ENCODE measurements at regions not wholly inside any gene's neighbourhood (a gene's known extent, or its start where the extent isn't known, plus 50 kb on each side); places are given as distances from the start of the nearest gene placed in this dataset.

DNA sequence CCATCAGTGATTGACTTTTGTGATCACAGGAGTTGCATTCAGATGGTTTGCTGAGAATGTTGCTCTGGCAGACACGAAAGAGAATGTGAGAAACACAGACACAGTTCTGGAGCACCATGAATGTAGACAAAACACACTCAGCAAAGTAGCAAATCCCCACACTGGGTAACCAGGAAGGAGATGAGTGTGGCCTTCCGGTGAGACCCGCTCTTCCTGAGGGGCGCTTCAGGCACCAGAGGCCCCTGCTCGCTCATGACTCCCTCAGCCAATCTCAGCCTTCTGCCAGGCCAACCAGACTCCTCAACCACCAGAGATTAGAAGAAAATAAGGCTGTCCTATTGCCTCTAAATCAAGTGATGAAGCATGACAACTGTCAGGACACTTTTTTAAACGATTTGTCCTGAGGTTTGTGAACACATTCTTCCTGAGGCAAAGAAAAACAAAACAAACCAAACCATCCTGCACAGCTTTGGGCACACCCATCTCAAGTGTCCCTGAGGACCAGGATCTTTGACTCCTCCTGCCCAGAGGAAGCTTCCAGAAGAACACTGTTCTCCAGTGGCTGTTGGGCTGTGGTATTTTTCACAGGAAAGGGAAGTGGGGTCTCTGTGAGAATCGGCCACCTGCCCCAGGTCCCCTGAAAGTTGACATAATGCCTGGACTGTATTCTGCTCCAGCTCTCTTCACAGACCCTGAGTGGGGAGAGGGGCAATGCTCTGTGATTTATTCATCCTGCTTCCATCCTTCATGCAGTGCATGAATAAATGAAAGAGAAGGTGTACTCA is 152.8 kb downstream of the BCL11A start:
- no peak for DNase-seq

DNA sequence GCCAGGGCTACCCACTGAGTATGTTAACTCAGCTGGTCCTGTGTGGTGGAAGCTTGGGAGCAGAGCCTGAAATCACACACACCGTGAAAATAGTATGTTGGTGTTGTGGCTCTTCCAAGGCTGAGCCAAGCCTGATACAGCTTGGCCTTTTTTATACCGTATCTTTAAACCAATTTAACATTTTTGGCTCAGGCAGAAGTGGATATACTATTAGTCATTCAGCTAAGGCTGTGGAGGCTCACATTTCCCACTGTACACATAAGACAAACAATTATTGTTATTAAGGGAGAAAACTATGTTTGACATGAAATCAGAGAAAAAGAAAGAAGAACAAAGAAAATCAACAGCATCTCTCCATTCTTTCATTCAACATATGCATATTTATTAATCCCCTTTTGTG is 159.0 kb downstream of the BCL11A start:
- DNase-seq = no peak

DNA sequence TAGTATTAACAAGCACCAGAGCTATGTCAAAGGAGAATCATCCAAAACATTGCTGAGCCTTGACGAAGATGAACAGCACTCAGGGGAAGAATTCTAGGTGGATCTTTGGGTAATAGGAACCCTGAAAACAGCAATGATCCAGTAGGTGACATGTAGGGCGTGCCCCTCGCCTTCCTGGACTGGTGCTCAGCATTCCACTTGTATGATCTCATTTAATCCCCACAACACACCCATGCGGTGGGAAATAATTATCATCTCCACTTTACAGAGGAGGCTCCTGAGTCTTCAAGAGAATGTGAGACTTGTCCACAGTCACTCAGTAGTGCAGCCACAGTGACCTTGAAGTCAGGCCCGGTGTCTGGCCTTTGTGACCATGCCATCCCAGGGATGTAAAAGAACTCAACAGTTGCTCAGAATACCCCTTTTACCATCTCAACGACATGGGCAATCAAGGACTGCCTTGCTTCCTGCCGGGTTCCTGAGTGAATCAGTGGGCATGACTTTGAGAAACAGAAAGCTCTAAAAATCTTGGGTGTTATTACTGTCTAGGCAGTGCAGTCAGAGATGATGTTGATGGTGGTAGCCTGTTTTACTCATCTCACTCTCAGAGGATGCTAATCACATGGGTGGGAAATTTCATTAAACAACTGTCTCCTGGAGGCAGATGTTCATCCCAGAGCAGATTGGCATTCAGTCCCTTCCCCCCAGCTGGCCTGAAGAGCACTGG is 161.6 kb downstream of the BCL11A start:
- DNase-seq = no peak

DNA sequence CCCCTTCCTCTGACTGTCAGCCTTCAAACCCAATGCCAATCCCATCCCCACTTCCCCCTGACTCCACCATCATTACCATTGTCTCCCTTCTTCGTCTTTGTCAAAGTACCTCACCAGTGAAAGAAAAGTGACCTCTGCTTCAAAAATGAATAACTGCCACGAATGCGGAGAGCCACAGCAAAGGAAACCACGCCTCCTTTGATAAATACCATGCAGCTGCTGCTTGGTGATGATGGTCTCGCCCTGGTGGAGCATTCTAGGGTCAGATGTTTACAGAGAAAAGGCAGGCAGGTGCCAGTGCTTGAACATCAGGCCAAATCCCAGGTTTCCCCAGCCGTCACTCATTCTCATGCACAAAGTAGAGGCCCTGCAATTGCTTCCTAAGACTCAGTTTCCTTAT is 162.2 kb downstream of the BCL11A start:
- no peak for DNase-seq

DNA sequence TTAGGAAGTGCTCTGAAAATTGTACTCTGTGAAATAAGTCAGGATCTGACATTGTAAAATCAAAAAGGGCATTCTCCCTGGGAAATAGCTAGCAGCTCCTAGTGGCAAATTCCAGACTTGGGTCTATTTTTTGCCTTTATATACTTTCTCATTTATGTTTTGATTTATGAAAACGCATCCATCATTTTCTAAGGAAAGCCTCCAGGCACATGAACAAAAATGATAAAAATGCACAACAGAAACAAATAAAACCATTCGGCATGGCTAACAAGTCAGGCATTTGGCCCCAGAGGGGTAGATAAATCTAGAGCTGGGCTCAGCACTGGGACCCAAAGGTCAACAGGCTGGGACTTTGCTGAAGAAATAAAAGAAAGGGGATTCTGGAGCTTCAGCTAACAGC is 167.0 kb downstream of the BCL11A start:
- no peak for DNase-seq

DNA sequence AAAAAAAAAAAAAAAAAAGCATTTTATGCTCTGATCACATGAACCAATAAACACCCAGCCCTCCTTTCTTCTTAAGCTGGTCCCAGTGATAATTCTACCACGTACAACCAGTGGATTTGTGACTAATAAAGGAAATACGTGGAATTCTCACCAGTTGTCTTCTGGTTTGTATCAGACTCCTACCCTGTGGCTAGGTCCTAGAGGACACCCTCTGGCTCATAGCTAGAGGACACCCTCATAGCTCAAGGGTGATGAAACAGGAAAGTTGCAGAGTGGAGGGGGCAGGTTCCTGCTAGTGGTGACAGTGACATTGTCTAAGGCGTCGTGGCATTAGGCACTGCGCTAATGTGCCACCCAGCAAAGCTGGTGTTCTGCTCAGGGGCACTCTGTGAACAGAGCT is 167.8 kb downstream of the BCL11A start:
- DNase-seq = no peak

DNA sequence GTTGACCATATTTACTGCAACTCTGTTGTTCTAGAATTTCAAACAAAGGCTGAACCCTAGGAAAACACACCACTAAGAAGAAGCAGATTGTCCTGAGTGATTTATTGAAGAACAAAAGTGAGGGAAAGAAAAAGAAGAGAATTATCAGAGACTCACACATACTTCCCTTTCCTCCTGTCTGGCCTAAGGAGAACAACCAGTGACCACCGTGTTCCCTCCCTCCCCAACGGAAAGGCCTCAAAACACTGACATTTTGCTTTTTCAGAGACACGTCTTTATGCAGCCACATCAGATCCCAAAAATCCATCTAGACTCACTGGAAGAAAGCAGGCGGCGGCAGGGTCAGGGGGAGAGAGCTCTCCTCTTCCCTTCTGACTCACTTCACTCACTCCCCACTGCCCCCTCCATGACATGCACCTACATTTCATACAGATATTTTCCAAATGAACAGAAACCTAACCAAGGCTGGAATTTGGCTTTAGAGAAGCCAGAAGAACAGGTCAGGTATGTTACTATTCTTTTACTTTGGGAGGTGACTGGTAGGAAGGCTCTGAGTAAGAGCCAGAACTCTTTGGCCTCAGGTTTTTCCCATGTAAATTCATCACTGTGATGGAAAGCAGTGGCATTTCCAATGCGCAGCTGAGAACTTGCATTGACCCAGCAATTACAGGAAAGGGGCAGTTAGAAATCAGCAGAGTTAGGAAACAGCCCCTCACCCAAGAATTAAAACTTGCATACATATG is 169.9 kb downstream of the BCL11A start:
- DNase-seq = no peak

DNA sequence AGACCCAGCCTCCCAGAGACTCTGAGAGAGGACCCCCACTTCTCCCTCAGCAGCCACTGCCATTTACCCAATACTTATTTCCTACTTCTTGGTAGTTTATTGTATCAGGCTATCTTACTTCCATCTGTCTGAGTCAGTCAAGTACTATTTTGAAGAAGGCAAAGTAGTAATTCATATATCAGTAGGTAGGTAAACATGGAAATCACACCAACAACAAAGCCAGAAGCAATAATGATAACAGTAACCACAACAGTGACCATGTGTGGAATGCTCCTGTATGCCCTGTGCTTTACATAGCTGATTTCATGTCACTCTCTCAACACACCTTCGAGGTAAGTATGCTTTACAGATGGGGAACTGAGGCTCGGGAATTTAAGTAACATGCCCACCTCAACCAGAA is 173.0 kb downstream of the BCL11A start:
- no peak for DNase-seq

DNA sequence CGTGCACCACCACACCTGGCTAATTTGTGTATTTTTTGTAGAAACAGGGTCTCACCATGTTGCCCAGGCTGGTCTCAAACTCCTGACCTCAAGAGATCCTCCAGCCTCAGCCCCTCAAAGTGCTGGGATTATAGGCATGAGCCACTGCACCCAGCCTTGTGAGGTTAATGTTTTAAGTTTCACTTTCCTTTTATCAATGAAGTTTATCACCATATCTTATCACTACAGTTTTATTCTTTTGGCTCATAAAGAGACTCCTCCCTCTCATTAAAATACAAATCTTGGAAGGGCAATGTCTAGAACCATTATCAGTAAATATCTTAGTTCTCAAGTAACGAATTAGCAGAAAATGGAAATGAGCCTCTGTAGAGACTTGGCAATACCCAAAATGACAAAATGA is 173.8 kb downstream of the BCL11A start:
- no peak for DNase-seq

DNA sequence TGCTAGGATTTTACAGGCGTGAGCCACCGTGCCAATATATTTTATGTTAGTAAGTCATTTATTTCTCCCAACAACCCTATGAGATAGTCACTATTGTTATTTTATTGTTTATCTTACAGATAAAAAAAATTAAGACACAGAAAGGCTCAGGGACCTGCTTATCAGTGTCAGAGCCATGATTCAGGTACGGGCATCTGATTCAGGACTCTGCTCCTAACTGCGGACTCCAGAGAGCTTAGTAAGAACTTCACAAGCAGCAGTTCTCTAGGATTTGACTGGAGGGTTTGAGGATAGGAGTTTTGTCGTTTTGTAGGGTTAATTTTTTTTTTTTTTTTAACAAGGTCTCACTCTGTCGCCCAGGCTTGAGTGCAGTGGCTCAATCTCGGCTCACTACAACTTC is 174.2 kb downstream of the BCL11A start:
- no peak for DNase-seq

DNA sequence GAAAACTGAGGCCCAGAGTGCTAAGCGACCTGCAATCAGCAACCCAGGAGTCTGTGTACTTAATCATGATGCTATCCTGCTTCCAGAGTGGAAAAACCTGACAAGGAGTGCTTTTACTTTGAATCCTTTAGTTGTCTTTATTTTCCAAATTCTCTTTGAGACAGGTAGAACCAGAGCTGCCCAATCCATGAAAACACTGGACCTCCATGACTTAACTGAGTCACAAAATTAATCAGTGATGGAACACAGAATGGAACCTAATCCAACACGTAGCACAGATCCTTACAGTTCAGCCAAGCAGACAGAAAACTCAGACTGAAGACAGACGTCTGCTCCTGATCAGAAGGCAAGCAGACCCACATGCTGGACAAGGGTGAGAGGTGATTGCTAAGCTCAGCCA is 175.6 kb downstream of the BCL11A start:
- DNase-seq = no peak

DNA sequence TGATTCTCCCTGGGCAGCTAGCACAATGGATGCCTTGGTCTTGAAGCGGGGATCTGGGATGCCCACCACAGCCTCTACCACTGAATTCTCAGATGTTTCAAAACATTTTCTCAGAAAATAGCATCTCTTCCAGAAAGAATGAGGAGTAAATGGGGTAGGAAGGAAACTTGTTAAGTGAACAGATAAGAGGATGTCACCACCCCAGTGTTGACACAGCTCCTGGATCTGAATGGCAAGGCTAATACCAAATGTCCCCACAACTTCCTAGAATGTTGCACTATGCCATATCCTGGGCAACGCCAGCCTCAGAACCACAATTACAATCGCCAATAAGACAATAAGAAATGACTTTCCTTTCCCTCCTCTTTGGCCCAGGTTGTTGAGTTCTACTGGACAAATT is 177.2 kb downstream of the BCL11A start:
- no peak for DNase-seq

DNA sequence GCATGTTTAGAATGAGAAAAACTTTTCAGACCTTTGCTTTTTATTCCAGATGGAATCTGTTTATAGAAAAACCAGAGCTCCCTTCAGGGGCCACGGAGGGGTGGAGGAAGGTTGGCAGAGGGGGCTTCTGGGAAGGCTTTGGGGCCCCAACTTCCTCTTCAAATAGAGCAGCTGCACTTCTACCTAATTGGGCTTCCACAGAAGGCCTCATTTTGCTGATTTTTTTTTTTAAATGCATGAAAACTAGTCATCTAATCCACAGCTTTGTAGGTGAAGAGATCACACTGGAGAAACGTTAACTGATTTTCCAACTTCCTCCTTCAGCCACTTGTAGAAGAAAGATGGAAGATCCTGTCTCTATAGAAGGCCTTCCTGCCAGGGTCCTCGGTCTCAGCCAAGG is 181.8 kb downstream of the BCL11A start:
- DNase-seq = no peak

DNA sequence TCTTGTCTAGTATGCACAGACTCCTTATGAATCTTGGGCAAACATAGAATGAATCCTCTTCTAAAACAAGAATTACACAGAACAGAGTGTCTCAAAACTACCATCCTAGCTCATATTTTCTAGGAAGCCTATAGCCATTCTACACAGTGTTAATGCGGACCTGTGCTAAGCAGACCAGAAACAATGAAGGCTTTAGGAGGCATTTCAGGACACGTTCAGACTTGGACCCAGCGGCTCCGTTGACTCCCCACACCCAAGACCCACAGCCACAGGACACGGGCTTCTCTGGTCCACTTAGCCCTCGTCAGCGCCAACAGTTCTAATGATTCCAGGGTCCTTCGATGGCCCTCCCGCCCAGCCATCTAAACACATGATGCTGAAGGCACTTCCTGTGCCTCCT is 182.2 kb downstream of the BCL11A start:
- no peak for DNase-seq

DNA sequence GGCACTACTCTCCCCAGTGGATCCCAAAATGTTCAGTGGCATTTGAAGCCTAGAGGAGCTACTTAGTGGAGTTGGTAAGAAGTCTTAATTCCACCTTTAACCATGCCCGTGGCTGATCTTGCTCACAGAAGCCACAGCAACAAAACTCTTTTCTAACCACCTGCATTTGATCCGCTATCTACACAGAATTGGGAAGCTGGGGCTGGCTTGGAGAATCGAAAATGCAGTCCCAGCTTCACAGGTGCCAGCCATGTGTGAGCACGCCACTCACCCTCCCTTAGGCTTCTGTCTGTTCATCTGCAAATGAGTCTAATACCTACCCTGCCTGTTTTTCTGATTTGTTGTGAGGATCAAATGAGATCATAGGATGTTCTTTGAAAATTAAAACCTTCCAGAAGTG is 182.6 kb downstream of the BCL11A start:
- no peak for DNase-seq

DNA sequence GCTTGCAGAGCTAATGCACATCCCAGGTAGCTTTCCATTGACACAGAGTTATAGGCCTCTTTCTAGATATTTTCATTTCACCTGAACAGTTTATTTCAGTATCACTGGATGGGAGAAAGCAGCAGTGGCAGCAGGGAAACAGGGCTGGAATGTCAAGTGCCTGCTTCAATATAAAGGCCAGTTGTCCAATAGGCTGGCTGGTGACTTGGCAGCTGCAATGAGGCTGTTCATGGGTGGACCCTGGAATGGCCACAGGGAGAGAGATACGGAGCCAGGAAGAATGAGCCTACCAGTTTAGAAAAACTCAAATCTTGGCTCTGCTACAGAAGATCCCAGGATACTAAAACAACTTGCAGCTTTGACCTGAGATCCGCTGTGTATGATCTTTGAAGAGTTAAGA is 185.0 kb downstream of the BCL11A start:
- no peak for DNase-seq

DNA sequence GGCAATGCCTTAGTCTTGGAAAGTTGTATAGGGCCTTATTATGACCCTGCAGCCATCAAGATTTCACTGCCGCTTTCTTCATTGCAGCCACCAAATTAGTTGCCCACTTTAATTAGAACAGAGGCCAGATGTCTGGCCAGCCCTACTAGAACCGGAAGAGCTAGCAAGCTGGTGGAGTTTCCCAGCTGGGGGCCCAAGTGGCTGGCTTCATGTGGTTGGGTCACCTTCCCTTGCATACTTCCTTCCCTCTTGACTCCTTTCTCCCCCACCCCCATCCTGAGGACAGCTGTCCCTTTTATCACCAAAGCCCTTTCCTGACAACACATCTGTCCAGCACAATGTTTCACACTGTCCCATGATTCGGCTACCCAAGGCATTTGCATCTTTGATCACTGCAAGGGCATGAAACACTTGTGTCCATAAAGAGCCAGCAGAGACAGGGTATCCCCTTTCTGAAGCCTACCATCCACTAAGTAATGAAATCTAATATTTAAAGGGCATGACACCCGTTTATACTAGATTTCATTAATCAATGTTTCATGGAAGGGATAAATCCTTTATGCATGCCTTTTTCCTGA is 187.2 kb downstream of the BCL11A start:
- DNase-seq = no peak

DNA sequence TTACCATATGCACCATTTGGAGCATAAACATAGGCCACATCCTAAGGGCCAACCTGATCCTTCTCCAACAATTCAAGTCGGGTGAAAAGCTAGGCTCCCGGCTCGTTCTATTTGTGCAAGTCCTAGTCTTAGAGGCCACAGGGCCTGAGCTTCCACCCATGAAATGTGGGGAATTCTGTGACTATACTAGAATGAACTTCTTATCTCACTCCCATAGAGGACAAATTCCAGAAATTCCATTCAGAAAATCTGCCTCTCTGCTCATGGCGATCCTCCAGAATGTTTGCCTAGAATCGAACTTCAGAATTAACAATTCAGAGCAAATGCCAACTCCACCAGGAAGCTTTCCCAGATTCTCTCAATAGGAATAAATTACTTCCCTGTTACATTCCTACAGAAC is 187.9 kb downstream of the BCL11A start:
- no peak for DNase-seq

DNA sequence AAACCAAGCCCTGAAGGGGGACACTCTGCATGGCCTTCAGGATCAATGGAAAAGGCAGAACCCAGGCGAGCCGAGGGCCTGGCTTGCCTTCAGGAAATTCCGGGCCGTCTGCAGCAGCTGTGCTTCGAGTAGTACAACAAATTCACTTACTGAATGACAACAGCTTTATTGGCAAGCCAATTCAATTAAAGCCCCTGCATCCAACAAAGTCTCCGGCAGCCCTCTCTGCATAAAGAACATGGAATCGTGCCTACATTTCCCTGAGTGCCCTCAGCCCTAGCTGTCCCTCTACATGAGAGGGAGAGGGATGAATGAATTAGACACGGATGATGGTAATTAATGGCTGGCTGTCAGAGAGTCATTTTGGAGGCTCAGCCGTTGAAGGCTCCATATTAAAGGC is 189.0 kb downstream of the BCL11A start:
- DNase-seq = no peak

DNA sequence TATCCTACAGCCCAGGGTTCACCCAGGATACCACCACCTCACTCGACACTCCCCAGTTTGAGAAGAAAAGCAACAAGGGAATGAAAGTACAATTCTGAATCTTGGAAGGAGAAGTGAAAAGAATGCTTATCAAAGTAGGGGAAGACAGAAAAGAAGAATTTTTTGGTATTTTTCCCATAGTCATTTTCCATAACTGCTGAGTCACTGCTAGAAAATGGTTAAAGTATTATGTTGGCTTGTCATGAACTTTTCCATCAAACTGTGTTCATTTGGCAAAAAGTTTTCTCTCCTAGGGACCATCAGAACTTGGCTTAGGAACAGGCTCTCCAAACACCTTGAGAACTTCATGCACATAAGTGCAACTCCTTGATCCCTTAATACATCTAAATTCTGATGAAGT is 192.0 kb downstream of the BCL11A start:
- DNase-seq = no peak

DNA sequence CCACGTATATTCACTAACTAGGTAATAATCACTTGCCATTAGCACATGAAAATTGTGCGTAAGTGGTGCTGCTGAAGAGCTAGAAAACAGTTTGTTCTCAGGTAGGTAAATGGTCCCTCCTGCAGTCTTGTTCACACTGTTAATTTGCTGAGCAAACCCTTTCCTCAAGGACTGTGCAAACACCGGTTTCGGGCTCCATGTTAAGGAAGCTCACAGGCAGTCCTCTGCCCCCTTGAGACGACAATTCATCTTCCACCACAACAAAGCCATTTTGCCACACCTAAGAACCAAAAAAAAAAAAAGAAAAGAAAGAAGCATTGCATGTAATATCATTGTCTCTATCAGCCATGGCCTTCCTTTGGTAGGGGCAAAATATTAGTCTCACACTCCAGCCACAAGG is 193.9 kb downstream of the BCL11A start:
- DNase-seq = no peak

DNA sequence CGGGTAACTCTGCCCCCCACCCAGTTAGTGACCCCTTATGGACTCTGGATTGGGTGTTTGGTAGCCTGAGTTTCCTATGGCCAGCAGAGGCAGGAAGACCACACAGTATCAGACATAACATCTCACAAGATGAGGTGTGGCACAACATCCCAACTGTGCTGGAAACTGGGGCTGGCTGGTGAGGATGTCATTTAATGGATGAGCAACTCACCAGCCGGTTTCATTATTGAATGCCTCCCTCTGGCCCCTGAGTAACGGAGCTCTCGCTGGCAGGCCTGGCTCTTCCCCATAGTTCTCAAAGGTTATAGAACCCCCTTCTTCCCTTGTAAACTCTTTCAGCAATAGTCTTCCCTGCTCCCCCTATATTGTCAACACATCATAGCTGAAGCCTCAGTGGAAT is 195.0 kb downstream of the BCL11A start:
- no peak for DNase-seq

DNA sequence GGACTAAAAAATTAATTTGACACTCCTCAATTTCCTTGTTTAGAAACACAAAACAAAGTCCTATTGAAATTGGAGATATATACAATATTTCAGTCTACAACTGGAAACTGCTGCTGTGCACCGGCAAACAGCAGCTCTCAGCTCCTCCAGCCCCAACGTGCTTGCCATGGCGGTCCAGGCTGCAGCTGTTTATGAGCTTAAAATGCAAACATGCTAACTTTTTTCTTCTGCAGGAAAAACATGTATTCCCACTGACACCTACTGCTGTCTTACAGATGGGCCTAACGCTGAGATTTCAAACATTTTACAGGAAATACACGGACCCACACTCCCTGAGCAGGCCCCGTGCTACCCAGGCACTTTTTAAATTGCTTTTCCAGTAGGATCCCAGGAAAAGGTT is 195.5 kb downstream of the BCL11A start:
- DNase-seq = no peak

DNA sequence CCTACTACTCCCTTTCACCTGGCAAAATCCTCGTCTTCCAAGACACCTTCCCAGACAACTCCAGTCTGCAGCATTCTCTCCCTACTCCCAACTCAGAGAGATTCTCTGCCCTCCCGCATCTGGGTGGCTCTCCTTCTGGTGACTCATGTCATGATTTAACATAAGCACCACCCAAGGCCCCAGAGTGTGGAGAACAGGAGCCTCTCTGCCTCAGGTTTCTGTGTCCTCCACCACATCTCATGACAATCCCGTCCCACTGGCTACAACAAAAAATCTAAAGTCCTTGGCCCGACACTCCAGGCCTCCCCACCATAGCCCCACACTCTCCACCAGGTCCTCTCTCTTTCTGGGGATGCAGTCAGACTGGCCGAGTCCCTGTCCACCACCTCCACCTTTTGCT is 197.1 kb downstream of the BCL11A start:
- DNase-seq = no peak
